RCC 7860 (cell line): ENCODE measurements at regions not wholly inside any gene's neighbourhood (a gene's known extent, or its start where the extent isn't known, plus 50 kb on each side); places are given as distances from the start of the nearest gene placed in this dataset.
"Not testable (repeated sequence)": the region's sequence is repeated elsewhere in the genome, so short reads cannot be mapped to it uniquely, and the experiment has no call there.

Experiments used
- DNase-seq: peaks from one replicate; pipeline ENCODE4 v3.0.0-alpha.2; 2015; ENCODE audit warnings: low spot score
- FAIRE-seq: peaks from 2 replicates; lab custom pipeline; 2012; peaks lifted over from hg19 to GRCh38; lab: Jason Lieb, UNC

- FAIRE-seq (no peak), DNase-seq (no peak)
Observed at GRCh38 chr2:147615726-147616125, 229.1 kb upstream of the ACVR2A start.

GRCh38 chr2:147614979-147615470, 229.8 kb upstream of the ACVR2A start:
- FAIRE-seq (no peak), DNase-seq (no peak)

GRCh38 chr2:147614471-147614870, 230.4 kb upstream of the ACVR2A start:
- DNase-seq (no peak), FAIRE-seq (no peak)

GRCh38 chr2:147610496-147611040, 234.3 kb upstream of the ACVR2A start:
- no peak for FAIRE-seq

GRCh38 chr2:147609301-147609700, 235.5 kb upstream of the ACVR2A start:
- no peak for DNase-seq
- no peak for FAIRE-seq

More at GRCh38 chr2:147610496-147611040, 234.3 kb upstream of the ACVR2A start:
- no peak for DNase-seq

GRCh38 chr2:147607379-147607778, 237.4 kb upstream of the ACVR2A start:
- DNase-seq, result no peak

GRCh38 chr2:147603876-147604275, 241.0 kb upstream of the ACVR2A start:
- no peak for FAIRE-seq

More at GRCh38 chr2:147607379-147607778, 237.4 kb upstream of the ACVR2A start:
- FAIRE-seq, result no peak

GRCh38 chr2:147603447-147603846, 241.4 kb upstream of the ACVR2A start:
- no peak for FAIRE-seq
- no peak for DNase-seq

More at GRCh38 chr2:147603876-147604275, 241.0 kb upstream of the ACVR2A start:
- DNase-seq, result no peak

GRCh38 chr2:147600646-147601045, 244.2 kb upstream of the ACVR2A start:
- FAIRE-seq, result no peak
- no peak for DNase-seq

GRCh38 chr2:147600223-147600622, 244.6 kb upstream of the ACVR2A start:
- DNase-seq, result no peak
- no peak for FAIRE-seq

GRCh38 chr2:147595200-147595599, 249.6 kb upstream of the ACVR2A start:
- DNase-seq, result no peak
- FAIRE-seq, result no peak

- FAIRE-seq, result no peak
- no peak for DNase-seq
Observed at GRCh38 chr2:147594038-147594437, 250.8 kb upstream of the ACVR2A start.

GRCh38 chr2:147592784-147593183, 252.0 kb upstream of the ACVR2A start:
- not testable (repeated sequence) for DNase-seq, FAIRE-seq

- no peak for FAIRE-seq
- no peak for DNase-seq
Observed at GRCh38 chr2:147589127-147589526, 255.7 kb upstream of the ACVR2A start.

- no peak for DNase-seq
- no peak for FAIRE-seq
Observed at GRCh38 chr2:147588191-147588590, 256.6 kb upstream of the ACVR2A start.

- DNase-seq (no peak), FAIRE-seq (no peak)
Observed at GRCh38 chr2:147578529-147578928, 266.3 kb upstream of the ACVR2A start.

- FAIRE-seq (no peak), DNase-seq (no peak)
Observed at GRCh38 chr2:147577998-147578380, 266.8 kb upstream of the ACVR2A start.

- FAIRE-seq, result no peak
- DNase-seq, result no peak
Observed at GRCh38 chr2:147577323-147577997, 267.4 kb upstream of the ACVR2A start.

GRCh38 chr2:147575106-147575505, 269.7 kb upstream of the ACVR2A start:
- DNase-seq (no peak), FAIRE-seq (no peak)

GRCh38 chr2:147572622-147573021, 272.2 kb upstream of the ACVR2A start:
- DNase-seq, result no peak
- no peak for FAIRE-seq

- FAIRE-seq, result no peak
- no peak for DNase-seq
Observed at GRCh38 chr2:147569426-147569825, 275.4 kb upstream of the ACVR2A start.

GRCh38 chr2:147568109-147568508, 276.7 kb upstream of the ACVR2A start:
- no peak for DNase-seq
- no peak for FAIRE-seq
